ENCODE measurements at regions not wholly inside any gene's neighbourhood (a gene's known extent, or its start where the extent isn't known, plus 50 kb on each side); places are given as distances from the start of the nearest gene placed in this dataset.

DNA sequence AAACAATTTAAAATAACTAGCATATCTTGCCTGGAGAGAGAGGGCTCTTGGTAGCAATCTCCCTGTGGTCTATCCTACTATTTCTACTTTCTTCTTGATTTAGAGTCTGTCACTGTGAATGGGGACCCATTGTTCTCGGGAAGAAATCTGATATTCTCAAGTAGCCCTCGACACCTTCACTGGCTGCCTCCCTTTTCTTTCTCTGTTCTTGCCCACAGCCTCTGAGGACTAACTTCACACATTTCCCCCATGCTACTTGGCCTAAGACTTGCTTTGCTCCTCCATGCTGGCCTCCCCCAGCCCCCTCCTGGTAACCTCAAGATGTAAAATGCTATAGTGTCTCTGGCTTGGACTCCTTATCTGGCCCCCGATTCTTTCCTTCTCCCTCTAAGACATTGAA lies 58.8 kb upstream of the NT5C1B start:
- Histone ChIP-seq H3K4me1 (ENCODE audit: insufficient read depth, low read length) (no peaks in the 10 kb centered on the region), H3K9me3 (ENCODE audit: insufficient read depth, low read length, severe bottlenecking) (no peaks in the 10 kb centered on the region), H3K9ac (ENCODE audit: low read depth, low read length) (no peak overlapping the region), H3K79me2 (ENCODE audit: insufficient read depth, low read length) (no peaks in the 10 kb centered on the region), H4K20me1 (ENCODE audit: insufficient read depth, low read length) (no peaks in the 10 kb centered on the region), H3K4me3 (ENCODE audit: low read depth in 1 of 2, low read length in 2 of 2) (no peak overlapping the region), H3K27me3 (ENCODE audit: insufficient read depth, low read length, poor library complexity) (no peaks in the 10 kb centered on the region), H3K27ac (ENCODE audit: low read length) (no peak overlapping the region), H3K4me2 (ENCODE audit: insufficient read depth, low read length) (no peak overlapping the region), H2AFZ (ENCODE audit: low read depth, low read length) (no peak overlapping the region), H3K36me3 (ENCODE audit: insufficient read depth, low read length) (no peaks in the 10 kb centered on the region)
- ATAC-seq (ENCODE audit: insufficient read depth, low read depth) (no peak), DNase-seq (no peak)
- no peak for TF ChIP-seq EZH2 (IDR thresholded peaks at IDR 0.05; ENCODE audit: borderline replicate concordance, low read depth, low read length, severe bottlenecking)
- TF ChIP-seq, protein P1, sequence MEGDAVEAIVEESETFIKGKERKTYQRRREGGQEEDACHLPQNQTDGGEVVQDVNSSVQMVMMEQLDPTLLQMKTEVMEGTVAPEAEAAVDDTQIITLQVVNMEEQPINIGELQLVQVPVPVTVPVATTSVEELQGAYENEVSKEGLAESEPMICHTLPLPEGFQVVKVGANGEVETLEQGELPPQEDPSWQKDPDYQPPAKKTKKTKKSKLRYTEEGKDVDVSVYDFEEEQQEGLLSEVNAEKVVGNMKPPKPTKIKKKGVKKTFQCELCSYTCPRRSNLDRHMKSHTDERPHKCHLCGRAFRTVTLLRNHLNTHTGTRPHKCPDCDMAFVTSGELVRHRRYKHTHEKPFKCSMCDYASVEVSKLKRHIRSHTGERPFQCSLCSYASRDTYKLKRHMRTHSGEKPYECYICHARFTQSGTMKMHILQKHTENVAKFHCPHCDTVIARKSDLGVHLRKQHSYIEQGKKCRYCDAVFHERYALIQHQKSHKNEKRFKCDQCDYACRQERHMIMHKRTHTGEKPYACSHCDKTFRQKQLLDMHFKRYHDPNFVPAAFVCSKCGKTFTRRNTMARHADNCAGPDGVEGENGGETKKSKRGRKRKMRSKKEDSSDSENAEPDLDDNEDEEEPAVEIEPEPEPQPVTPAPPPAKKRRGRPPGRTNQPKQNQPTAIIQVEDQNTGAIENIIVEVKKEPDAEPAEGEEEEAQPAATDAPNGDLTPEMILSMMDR (IDR thresholded peaks at IDR 0.05; ENCODE audit: borderline replicate concordance, extremely low read depth, low read length, poor library complexity, severe bottlenecking): no peak

DNA sequence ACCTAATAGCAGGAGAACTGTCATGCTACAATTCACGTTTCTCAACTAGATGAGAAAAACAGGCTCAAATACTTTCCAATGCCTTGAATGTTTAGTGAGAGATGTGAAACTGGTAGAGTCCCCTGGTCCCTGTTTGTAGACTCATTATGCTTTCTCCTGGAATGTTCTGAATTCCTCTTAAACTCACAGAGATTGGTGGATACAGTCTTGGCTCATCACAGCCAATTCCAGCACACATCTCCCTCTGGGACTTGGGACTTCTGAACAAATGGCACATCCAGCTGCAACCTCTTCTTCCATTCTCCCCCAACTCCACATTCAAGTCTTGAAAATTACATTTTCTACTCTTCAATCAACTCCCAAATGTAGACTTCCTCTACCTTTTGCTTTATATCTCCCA lies 58.4 kb upstream of the NT5C1B start:
- Histone ChIP-seq H3K4me2 (ENCODE audit: insufficient read depth, low read length) (no peak overlapping the region), H3K9ac (ENCODE audit: low read depth, low read length) (no peak overlapping the region), H3K4me3 (ENCODE audit: low read depth in 1 of 2, low read length in 2 of 2) (no peak overlapping the region), H2AFZ (ENCODE audit: low read depth, low read length) (no peak overlapping the region), H3K27ac (ENCODE audit: low read length) (no peak overlapping the region), H3K9me3 (ENCODE audit: insufficient read depth, low read length, severe bottlenecking) (no peaks in the 10 kb centered on the region), H3K79me2 (ENCODE audit: insufficient read depth, low read length) (no peaks in the 10 kb centered on the region), H4K20me1 (ENCODE audit: insufficient read depth, low read length) (no peaks in the 10 kb centered on the region), H3K36me3 (ENCODE audit: insufficient read depth, low read length) (no peaks in the 10 kb centered on the region), H3K4me1 (ENCODE audit: insufficient read depth, low read length) (no peaks in the 10 kb centered on the region), H3K27me3 (ENCODE audit: insufficient read depth, low read length, poor library complexity) (no peaks in the 10 kb centered on the region)
- ATAC-seq (ENCODE audit: insufficient read depth, low read depth) (no peak), DNase-seq (no peak)
- TF ChIP-seq, protein P1 (IDR thresholded peaks at IDR 0.05; ENCODE audit: borderline replicate concordance, extremely low read depth, low read length, poor library complexity, severe bottlenecking): no peak
- TF ChIP-seq EZH2 (IDR thresholded peaks at IDR 0.05; ENCODE audit: borderline replicate concordance, low read depth, low read length, severe bottlenecking): no peak

DNA sequence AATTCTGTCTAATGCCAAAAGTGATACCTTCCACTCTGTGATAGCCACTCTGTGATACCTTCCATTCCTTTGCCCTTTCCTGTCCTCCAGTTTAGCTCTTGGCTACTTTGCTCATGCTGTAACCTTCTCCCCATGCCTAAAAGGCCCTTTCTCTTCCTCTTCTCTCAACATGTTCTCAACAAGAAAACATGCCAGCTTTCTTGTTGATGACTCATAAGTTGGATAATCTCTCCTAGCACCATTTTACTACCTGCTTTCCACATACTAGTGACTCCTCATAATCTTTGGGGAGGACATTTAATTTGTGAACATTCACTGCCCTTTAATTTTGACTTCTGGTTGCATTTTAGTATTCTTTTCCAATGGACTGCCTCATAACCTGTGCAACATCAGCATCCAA lies 55.9 kb upstream of the NT5C1B start:
- Histone ChIP-seq H3K4me1 (ENCODE audit: insufficient read depth, low read length) (no peaks in the 10 kb centered on the region), H3K9ac (ENCODE audit: low read depth, low read length) (no peak overlapping the region), H3K4me3 (ENCODE audit: low read depth in 1 of 2, low read length in 2 of 2) (no peak overlapping the region), H3K4me2 (ENCODE audit: insufficient read depth, low read length) (no peak overlapping the region), H4K20me1 (ENCODE audit: insufficient read depth, low read length) (no peaks in the 10 kb centered on the region), H2AFZ (ENCODE audit: low read depth, low read length) (no peak overlapping the region), H3K36me3 (ENCODE audit: insufficient read depth, low read length) (no peaks in the 10 kb centered on the region), H3K9me3 (ENCODE audit: insufficient read depth, low read length, severe bottlenecking) (peaks cover under 1% of the 10 kb centered on the region), H3K27me3 (ENCODE audit: insufficient read depth, low read length, poor library complexity) (no peaks in the 10 kb centered on the region), H3K79me2 (ENCODE audit: insufficient read depth, low read length) (no peaks in the 10 kb centered on the region), H3K27ac (ENCODE audit: low read length) (no peak overlapping the region)
- no peak for ATAC-seq (ENCODE audit: insufficient read depth, low read depth)
- no peak for TF ChIP-seq EZH2 (IDR thresholded peaks at IDR 0.05; ENCODE audit: borderline replicate concordance, low read depth, low read length, severe bottlenecking)
- TF ChIP-seq, protein P1 (IDR thresholded peaks at IDR 0.05; ENCODE audit: borderline replicate concordance, extremely low read depth, low read length, poor library complexity, severe bottlenecking): no peak
- DNase-seq: no peak

DNA sequence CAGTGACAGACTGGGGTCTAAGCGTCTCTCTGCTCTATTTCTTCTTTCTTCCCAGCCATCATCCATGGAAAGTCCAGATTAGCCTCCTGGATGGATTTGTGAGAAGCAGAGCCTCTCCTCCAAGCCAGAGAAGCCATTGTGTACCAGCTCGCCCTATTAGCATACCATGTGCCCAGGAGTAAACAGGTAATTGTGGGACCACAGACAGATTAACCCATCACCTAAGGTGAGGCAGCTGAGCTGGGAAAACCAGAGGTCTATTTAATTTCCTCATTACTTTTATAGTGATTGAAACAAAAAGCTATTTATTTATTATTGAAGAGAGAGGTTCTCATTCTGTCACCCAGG lies 54.7 kb upstream of the NT5C1B start:
- Histone ChIP-seq H2AFZ (ENCODE audit: low read depth, low read length) (no peak overlapping the region), H3K9me3 (ENCODE audit: insufficient read depth, low read length, severe bottlenecking) (peaks cover 2% of the 10 kb centered on the region), H3K4me1 (ENCODE audit: insufficient read depth, low read length) (no peaks in the 10 kb centered on the region), H3K27ac (ENCODE audit: low read length) (no peak overlapping the region), H3K4me2 (ENCODE audit: insufficient read depth, low read length) (no peak overlapping the region), H3K36me3 (ENCODE audit: insufficient read depth, low read length) (no peaks in the 10 kb centered on the region), H3K9ac (ENCODE audit: low read depth, low read length) (no peak overlapping the region), H3K79me2 (ENCODE audit: insufficient read depth, low read length) (no peaks in the 10 kb centered on the region), H4K20me1 (ENCODE audit: insufficient read depth, low read length) (no peaks in the 10 kb centered on the region), H3K27me3 (ENCODE audit: insufficient read depth, low read length, poor library complexity) (no peaks in the 10 kb centered on the region), H3K4me3 (ENCODE audit: low read depth in 1 of 2, low read length in 2 of 2) (no peak overlapping the region)
- no peak for ATAC-seq (ENCODE audit: insufficient read depth, low read depth)
- no peak for DNase-seq
- TF ChIP-seq, protein P1 (IDR thresholded peaks at IDR 0.05; ENCODE audit: borderline replicate concordance, extremely low read depth, low read length, poor library complexity, severe bottlenecking): no peak
- TF ChIP-seq EZH2 (IDR thresholded peaks at IDR 0.05; ENCODE audit: borderline replicate concordance, low read depth, low read length, severe bottlenecking): no peak
